SK-N-SH treated with all-trans-retinoic acid at 6 μM for 48 hours (cell line): ENCODE measurements at regions not wholly inside any gene's neighbourhood (a gene's known extent, or its start where the extent isn't known, plus 50 kb on each side); places are given as distances from the start of the nearest gene placed in this dataset.

ENCODE experiments used
- ATAC-seq: fragments of 200-7000 bp; cut with Tn5 transposase; 3 replicates; pipeline ENCODE4 v1.9.1; 2020; ENCODE audit warnings: mild to moderate bottlenecking, moderate library complexity
- ARNTL ChIP-seq: fragments of 450-650 bp; formaldehyde crosslinking; IDR thresholded peaks from 2 replicates; pipeline ENCODE4 v1.5.0; 2020; ENCODE audit warnings: low read depth, mild to moderate bottlenecking, moderate library complexity, borderline replicate concordance
- BACH2 ChIP-seq: fragments of 250-450 bp; sonication (Bioruptor Pico); IDR thresholded peaks from 2 replicates; pipeline ENCODE4 v1.9.0; 2021; ENCODE audit warnings: mild to moderate bottlenecking, borderline replicate concordance
- CSDC2 ChIP-seq: fragments of 250-450 bp; sonication (Bioruptor Pico); IDR thresholded peaks from 2 replicates; pipeline ENCODE4 v1.5.0; 2020; ENCODE audit warnings: mild to moderate bottlenecking, moderate library complexity
- CSRNP3 ChIP-seq: fragments of 250-450 bp; sonication (Bioruptor Pico); IDR thresholded peaks from 2 replicates; pipeline ENCODE4 v1.5.1; 2021; ENCODE audit warnings: mild to moderate bottlenecking, moderate library complexity
- ESRRG ChIP-seq: fragments of 250-450 bp; sonication (Bioruptor Pico); IDR thresholded peaks from 2 replicates; pipeline ENCODE4 v1.6.1; 2021; ENCODE audit warnings: mild to moderate bottlenecking
- GLIS3 ChIP-seq: fragments of 250-450 bp; sonication (Bioruptor Pico); IDR thresholded peaks from 2 replicates; pipeline ENCODE4 v1.5.0; 2020; ENCODE audit warnings: mild to moderate bottlenecking, moderate library complexity
- ISL1 ChIP-seq: fragments of 250-450 bp; sonication (Bioruptor Pico); IDR thresholded peaks from 2 replicates; pipeline ENCODE4 v2.1.2; 2022; ENCODE audit warnings: mild to moderate bottlenecking, moderate library complexity
- POU6F1 ChIP-seq: fragments of 250-450 bp; sonication (Bioruptor Pico); IDR thresholded peaks from 2 replicates; pipeline ENCODE4 v1.8.0; 2021; ENCODE audit warnings: low read depth, mild to moderate bottlenecking, moderate library complexity, borderline replicate concordance
- PPARA ChIP-seq: fragments of 250-450 bp; sonication (Bioruptor Pico); IDR thresholded peaks from 2 replicates; pipeline ENCODE4 v1.5.0; 2020; ENCODE audit warnings: mild to moderate bottlenecking, borderline replicate concordance
- RARB ChIP-seq: fragments of 250-450 bp; sonication (Bioruptor Pico); IDR thresholded peaks from 2 replicates; pipeline ENCODE4 v1.8.0; 2021; ENCODE audit warnings: mild to moderate bottlenecking, moderate library complexity
- SNAI2 ChIP-seq: fragments of 250-450 bp; sonication (Bioruptor Pico); IDR thresholded peaks from 2 replicates; pipeline ENCODE4 v1.5.0; 2020; ENCODE audit warnings: mild to moderate bottlenecking, moderate library complexity
- TCF4 ChIP-seq: fragments of 250-450 bp; sonication (Bioruptor Pico); IDR thresholded peaks from 2 replicates; pipeline ENCODE4 v1.8.0; 2021; ENCODE audit warnings: mild to moderate bottlenecking, moderate library complexity, borderline replicate concordance
- TOX ChIP-seq: fragments of 250-450 bp; sonication (Bioruptor Pico); IDR thresholded peaks from 2 replicates; pipeline ENCODE4 v1.8.0; 2021; ENCODE audit warnings: mild to moderate bottlenecking, moderate library complexity, borderline replicate concordance
- ZFP3 ChIP-seq: fragments of 250-450 bp; sonication (Bioruptor Pico); IDR thresholded peaks from 2 replicates; pipeline ENCODE4 v1.5.0; 2020; ENCODE audit warnings: mild to moderate bottlenecking, moderate library complexity
- ZFP30 ChIP-seq: fragments of 450-650 bp; formaldehyde crosslinking; IDR thresholded peaks from 2 replicates; pipeline ENCODE4 v1.5.0; 2022; ENCODE audit warnings: mild to moderate bottlenecking, moderate library complexity
- ZNF565 ChIP-seq: fragments of 450-650 bp; formaldehyde crosslinking; conservative IDR thresholded peaks from 2 replicates; pipeline ENCODE4 v1.5.0; 2020; ENCODE audit warnings: low read depth, mild to moderate bottlenecking, moderate library complexity
- ZNF70 ChIP-seq: fragments of 450-650 bp; formaldehyde crosslinking; IDR thresholded peaks from 2 replicates; pipeline ENCODE4 v1.5.0; 2020; ENCODE audit warnings: mild to moderate bottlenecking, moderate library complexity
- ZNF8 ChIP-seq: fragments of 450-650 bp; formaldehyde crosslinking; IDR thresholded peaks from 2 replicates; pipeline ENCODE4 v1.5.0; 2020; ENCODE audit warnings: mild to moderate bottlenecking, moderate library complexity
- TF ChIP-seq, protein P1 (sequence below): fragments of 250-450 bp; sonication (Bioruptor Pico); IDR thresholded peaks from 2 replicates; pipeline ENCODE4 v1.8.0; 2020; ENCODE audit warnings: mild to moderate bottlenecking, moderate library complexity, borderline replicate concordance
- TF ChIP-seq, protein P2 (sequence below): fragments of 250-450 bp; sonication (Bioruptor Pico); IDR thresholded peaks from 2 replicates; pipeline ENCODE4 v1.5.0; 2020; ENCODE audit warnings: mild to moderate bottlenecking, moderate library complexity

- TF ChIP-seq, protein P1, sequence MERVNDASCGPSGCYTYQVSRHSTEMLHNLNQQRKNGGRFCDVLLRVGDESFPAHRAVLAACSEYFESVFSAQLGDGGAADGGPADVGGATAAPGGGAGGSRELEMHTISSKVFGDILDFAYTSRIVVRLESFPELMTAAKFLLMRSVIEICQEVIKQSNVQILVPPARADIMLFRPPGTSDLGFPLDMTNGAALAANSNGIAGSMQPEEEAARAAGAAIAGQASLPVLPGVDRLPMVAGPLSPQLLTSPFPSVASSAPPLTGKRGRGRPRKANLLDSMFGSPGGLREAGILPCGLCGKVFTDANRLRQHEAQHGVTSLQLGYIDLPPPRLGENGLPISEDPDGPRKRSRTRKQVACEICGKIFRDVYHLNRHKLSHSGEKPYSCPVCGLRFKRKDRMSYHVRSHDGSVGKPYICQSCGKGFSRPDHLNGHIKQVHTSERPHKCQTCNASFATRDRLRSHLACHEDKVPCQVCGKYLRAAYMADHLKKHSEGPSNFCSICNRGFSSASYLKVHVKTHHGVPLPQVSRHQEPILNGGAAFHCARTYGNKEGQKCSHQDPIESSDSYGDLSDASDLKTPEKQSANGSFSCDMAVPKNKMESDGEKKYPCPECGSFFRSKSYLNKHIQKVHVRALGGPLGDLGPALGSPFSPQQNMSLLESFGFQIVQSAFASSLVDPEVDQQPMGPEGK (CRISPR knock-in tag), result no peak
- no peak for TF ChIP-seq SNAI2 (CRISPR knock-in tag)
- TF ChIP-seq TOX (CRISPR knock-in tag), result no peak
- no peak for TF ChIP-seq GLIS3 (CRISPR knock-in tag)
- no peak for TF ChIP-seq ARNTL (CRISPR knock-in tag)
- TF ChIP-seq ZNF70 (CRISPR knock-in tag), result no peak
- TF ChIP-seq ESRRG (CRISPR knock-in tag), result no peak
- no peak for TF ChIP-seq ZNF565
- no peak for TF ChIP-seq PPARA
- TF ChIP-seq TCF4 (CRISPR knock-in tag), result no peak
Measured at GRCh38 chr10:4057021-4057420, 272.0 kb upstream of the KLF6 start (continued).

GRCh38 chr10:4054656-4055435 is 269.8 kb upstream of the KLF6 start:
- no peak for ATAC-seq
- no peak for TF ChIP-seq CSDC2 (CRISPR knock-in tag)
- TF ChIP-seq, all 23 proteins: peak for 0

GRCh38 chr10:4053940-4054339 is 268.9 kb upstream of the KLF6 start:
- no peak for ATAC-seq
- TF ChIP-seq ZFP3 (no peak), ISL1 (CRISPR knock-in tag) (no peak), POU6F1 (CRISPR knock-in tag) (no peak), TOX (CRISPR knock-in tag) (no peak), CSRNP3 (CRISPR knock-in tag) (no peak), BACH2 (CRISPR knock-in tag) (no peak), GLIS3 (CRISPR knock-in tag) (no peak), ZNF8 (CRISPR knock-in tag) (no peak), CSDC2 (CRISPR knock-in tag) (no peak)
- TF ChIP-seq, all 23 proteins: peak for 0

DNA sequence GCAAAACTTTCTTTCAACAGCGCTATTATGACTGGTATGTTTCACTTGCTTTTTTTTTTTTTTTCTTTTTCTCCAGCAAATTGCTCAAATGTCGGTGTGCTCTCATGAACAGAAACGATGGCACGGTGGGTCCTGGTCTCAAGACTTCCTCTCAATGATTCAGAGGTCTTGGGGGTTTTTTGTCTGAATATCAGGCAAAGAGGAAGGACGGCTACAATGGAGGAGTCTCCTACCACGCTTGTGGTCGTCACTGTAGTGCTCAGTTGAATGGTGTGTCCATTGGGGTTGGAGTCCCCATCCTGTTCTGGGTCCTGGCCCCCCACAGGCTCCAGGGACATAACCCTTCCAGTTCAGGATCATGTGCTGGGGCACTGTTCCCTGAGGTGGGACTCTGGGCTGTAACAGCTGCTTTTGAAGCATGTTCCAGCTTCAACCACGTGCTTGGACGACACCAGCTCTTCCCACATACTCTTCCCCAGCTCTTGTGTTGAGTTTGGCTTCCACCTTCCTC is 266.7 kb upstream of the KLF6 start:
- no peak for ATAC-seq
- TF ChIP-seq PPARA (no peak), ESRRG (CRISPR knock-in tag) (no peak), BACH2 (CRISPR knock-in tag) (no peak), ZFP30 (no peak), POU6F1 (CRISPR knock-in tag) (no peak), ISL1 (CRISPR knock-in tag) (no peak), ZNF70 (CRISPR knock-in tag) (no peak), ZNF565 (no peak), ZFP3 (no peak), CSRNP3 (CRISPR knock-in tag) (no peak), GLIS3 (CRISPR knock-in tag) (no peak), RARB (CRISPR knock-in tag) (no peak)
- TF ChIP-seq, protein P1 (CRISPR knock-in tag), result no peak
- TF ChIP-seq, protein P2, sequence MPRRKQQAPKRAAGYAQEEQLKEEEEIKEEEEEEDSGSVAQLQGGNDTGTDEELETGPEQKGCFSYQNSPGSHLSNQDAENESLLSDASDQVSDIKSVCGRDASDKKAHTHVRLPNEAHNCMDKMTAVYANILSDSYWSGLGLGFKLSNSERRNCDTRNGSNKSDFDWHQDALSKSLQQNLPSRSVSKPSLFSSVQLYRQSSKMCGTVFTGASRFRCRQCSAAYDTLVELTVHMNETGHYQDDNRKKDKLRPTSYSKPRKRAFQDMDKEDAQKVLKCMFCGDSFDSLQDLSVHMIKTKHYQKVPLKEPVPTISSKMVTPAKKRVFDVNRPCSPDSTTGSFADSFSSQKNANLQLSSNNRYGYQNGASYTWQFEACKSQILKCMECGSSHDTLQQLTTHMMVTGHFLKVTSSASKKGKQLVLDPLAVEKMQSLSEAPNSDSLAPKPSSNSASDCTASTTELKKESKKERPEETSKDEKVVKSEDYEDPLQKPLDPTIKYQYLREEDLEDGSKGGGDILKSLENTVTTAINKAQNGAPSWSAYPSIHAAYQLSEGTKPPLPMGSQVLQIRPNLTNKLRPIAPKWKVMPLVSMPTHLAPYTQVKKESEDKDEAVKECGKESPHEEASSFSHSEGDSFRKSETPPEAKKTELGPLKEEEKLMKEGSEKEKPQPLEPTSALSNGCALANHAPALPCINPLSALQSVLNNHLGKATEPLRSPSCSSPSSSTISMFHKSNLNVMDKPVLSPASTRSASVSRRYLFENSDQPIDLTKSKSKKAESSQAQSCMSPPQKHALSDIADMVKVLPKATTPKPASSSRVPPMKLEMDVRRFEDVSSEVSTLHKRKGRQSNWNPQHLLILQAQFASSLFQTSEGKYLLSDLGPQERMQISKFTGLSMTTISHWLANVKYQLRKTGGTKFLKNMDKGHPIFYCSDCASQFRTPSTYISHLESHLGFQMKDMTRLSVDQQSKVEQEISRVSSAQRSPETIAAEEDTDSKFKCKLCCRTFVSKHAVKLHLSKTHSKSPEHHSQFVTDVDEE (CRISPR knock-in tag), result no peak
